HG02981 (cell line): ENCODE measurements at regions not wholly inside any gene's neighbourhood (a gene's known extent, or its start where the extent isn't known, plus 50 kb on each side); places are given as distances from the start of the nearest gene placed in this dataset.
A peak's percentile ranks its signal among the peaks of the same experiment; 100 is the strongest.
"Not testable (repeated sequence)": the region's sequence is repeated elsewhere in the genome, so short reads cannot be mapped to it uniquely, and the experiment has no call there.

Source experiments
- ATAC-seq: cut with Tn5 transposase; IDR thresholded peaks from one replicate; pipeline ENCODE4 v1.9.1; 2021; ENCODE audit warnings: mild to moderate bottlenecking, moderate library complexity; ENCODE audit not compliant: unreplicated experiment

- ATAC-seq = no peak
Observed at GRCh38 chr9:6105738-6106137, 90.3 kb upstream of the RANBP6 start.

DNA sequence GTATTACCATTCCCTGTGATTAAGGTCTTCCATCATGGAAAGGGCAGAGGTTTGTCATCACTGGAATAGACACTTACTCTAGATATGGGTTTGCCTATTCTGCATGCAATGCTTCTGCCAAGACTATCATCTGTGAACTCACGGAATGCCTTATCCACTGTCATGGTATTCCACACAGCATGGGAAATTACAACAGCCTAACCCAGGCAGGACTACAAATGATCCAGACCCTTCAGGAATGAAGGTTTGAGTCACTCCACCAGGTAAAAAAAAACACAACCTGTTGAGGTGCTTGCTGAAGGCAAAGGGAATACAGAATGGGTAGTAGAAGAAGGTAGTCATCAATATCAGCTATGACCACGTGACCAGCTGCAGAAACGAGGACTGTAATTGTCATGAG, 89.0 kb upstream of the RANBP6 start:
- not testable (repeated sequence) for ATAC-seq

- ATAC-seq = not testable (repeated sequence)
Observed at GRCh38 chr9:6103911-6104310, 88.5 kb upstream of the RANBP6 start.

GRCh38 chr9:6102336-6102987, 87.0 kb upstream of the RANBP6 start:
- ATAC-seq = not testable (repeated sequence)

GRCh38 chr9:6101725-6102124, 86.3 kb upstream of the RANBP6 start:
- ATAC-seq = not testable (repeated sequence)

- ATAC-seq = not testable (repeated sequence)
Observed at GRCh38 chr9:6099346-6099745, 83.9 kb upstream of the RANBP6 start.

DNA sequence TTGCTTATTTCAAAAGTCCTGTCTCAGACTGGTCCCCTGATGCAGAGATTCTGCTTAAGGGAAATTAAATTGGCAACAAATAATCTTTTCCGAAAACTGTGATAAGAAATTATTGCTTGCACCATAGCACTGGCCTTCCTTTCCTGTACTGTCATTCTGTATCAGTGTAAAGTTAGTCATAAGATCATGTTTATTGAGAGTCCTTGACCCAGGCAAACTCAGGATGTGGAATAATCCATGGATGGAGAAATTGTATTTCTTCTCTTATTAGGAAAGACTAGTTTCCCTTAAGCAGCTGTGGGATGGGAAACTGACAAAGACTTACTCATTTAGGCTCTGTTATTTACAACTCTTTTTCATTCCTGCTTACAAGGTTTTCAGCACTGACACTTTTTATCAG, 83.0 kb upstream of the RANBP6 start:
- ATAC-seq = no peak

GRCh38 chr9:6096821-6097220, 81.4 kb upstream of the RANBP6 start:
- no peak for ATAC-seq

DNA sequence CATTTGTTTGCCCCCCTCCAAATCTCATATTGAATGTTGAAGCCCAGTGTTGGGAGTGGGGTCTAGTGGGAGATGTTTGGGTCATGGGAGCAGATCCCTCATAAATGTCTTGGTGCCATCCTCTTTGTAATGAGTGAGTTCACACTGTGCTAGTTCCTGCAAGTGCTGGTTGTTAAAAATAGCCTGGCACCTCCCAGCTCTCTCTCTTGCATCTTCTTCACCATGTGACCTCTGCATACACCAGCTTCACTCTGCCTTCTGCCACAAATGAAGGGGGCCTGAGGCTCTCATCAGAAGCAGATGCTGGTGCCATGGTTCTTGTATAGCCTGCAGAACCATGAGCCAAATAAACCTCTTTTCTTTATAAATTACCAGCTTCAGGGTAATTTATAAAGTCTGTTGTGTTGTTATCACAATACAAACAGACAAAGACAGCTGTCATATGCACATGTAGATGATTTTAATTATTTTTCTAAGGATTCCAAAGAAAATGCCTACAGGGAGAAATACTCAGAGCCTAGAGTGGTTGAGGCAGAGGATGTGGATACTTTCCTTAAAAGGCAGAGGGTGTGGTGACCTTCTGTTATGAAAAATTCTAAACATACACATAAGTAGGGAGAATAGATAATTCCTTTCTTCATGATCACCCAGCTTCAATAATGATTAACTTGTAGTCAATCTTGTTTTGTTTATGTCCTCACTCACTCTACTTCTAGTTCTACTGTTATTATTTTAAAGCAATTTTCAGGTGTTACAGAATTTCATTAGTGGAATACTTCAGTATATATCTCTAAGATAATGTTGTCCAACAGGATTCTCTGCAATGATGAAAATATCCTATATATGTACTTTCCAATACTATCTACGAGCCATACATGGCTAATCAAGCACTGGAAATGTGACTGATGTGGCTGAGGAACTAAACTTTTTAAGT, 75.1 kb upstream of the RANBP6 start:
- ATAC-seq = no peak

GRCh38 chr9:6089300-6089699, 73.9 kb upstream of the RANBP6 start:
- no peak for ATAC-seq

GRCh38 chr9:6086006-6086655, 70.7 kb upstream of the RANBP6 start:
- ATAC-seq = no peak

GRCh38 chr9:6080154-6080716, 64.8 kb upstream of the RANBP6 start:
- ATAC-seq = peak; percentile 77

GRCh38 chr9:6079386-6079785, 64.0 kb upstream of the RANBP6 start:
- no peak for ATAC-seq

DNA sequence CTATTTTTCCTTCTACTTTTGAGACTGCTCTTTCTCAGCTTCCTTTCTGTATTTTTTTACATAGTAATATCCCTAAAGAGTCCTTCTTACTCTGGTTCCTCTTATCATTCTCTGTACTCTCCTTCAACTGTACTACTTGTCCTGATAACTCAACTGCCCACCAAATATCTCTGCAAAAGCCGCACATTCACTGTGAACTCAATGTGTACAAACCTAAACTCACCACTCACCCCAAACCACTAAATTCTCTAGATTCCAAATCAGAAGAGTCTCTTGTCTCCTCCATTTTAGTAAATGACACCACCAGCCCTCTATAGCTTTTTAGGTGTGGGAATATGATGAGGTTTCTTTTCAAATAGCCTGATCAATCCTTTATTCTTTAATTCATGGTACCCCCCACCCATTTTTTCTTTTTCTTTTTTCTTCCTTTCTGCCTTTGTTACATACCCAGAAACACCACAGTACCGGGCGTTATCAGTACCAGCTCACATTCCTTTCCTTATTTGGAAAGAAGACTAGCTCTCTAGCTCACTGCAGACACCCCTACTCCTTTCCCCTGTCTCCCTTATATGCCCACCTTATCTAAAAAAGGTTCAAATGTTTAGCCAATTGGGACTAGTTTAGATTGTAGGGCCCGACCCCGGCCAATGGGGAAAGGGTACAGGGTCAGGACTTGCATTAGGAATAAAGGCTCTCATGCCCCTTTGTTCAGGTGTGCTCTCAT, 63.1 kb upstream of the RANBP6 start:
- no peak for ATAC-seq

- no peak for ATAC-seq
Observed at GRCh38 chr9:6076851-6077250, 61.4 kb upstream of the RANBP6 start.

GRCh38 chr9:6073731-6074130, 58.3 kb upstream of the RANBP6 start:
- ATAC-seq = no peak

DNA sequence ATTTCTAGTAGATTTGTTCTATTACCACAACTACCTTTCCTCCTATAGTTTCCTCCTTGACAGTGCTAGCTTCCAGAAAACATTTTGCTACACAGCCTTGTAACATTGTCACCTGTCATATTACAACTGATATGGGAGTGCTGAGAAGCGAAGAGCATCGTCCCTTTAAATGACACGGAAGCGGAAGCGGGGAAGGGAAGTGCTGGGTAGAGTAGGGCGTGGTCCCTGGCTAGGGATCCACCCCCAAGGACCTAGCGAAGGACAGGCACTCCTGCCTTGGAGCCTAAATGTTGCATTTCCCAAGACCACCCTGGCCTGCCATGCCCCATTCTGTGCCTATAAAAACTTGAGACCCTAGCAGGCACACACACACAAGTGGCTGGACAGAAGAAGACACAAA, 57.4 kb upstream of the RANBP6 start:
- ATAC-seq = no peak

DNA sequence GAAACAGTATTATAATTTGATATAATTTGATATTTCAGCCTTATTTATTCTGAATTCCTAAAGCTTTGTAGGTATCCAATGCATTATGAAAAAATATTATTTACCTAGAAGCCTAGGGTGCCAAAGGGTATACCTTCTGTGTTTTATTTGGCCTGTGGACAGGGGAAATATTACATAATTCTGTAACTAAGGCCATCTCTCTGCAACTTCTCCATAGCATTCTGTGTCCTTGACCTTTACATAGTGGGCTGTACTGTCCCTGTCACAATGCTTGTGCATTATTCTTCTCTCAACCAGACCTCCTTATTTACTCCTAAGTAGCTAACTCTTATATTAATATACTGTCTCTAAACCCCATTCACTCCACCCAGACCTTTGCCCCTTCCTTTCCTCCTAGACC, 57.0 kb upstream of the RANBP6 start:
- ATAC-seq = no peak

- ATAC-seq = peak; percentile 98
Observed at GRCh38 chr9:6068983-6069382, 53.6 kb upstream of the RANBP6 start.

- ATAC-seq = no peak
Observed at GRCh38 chr9:6067426-6067825, 52.0 kb upstream of the RANBP6 start.
